Immature natural killer cell (primary cell): ENCODE measurements at regions not wholly inside any gene's neighbourhood (a gene's known extent, or its start where the extent isn't known, plus 50 kb on each side); places are given as distances from the start of the nearest gene placed in this dataset.
"Not testable (repeated sequence)": the region's sequence is repeated elsewhere in the genome, so short reads cannot be mapped to it uniquely, and the experiment has no call there.

Experiments used
- DNase-seq, 3 donors: peaks; one replicate each; pipeline ENCODE4 v3.0.0; 2022; ENCODE audit warnings: mixed read lengths in 1 of 3
- H3K27ac Mint-ChIP-seq, 6 donors: one replicate each; pipeline ENCODE4 v1.8.0; 2020; ENCODE audit warnings: mixed read lengths in 6 of 6, mild to moderate bottlenecking in 5 of 6, inconsistent platforms in 4 of 6, moderate library complexity in 3 of 6
- H3K27me3 Mint-ChIP-seq, 3 donors: one replicate each; pipeline ENCODE4 v1.8.0; 2020 to 2021; ENCODE audit warnings: low read depth in 3 of 3, mild to moderate bottlenecking in 3 of 3, mixed read lengths in 3 of 3, moderate library complexity in 3 of 3, inconsistent platforms in 1 of 3
- H3K36me3 Mint-ChIP-seq, 3 donors: one replicate each; pipeline ENCODE4 v1.8.0; 2020; ENCODE audit warnings: mixed read lengths in 3 of 3, inconsistent platforms in 2 of 3, mild to moderate bottlenecking in 2 of 3
- H3K4me1 Mint-ChIP-seq, 2 donors: one replicate each; pipeline ENCODE4 v1.8.0; 2020; ENCODE audit warnings: inconsistent platforms in 2 of 2, mild to moderate bottlenecking in 2 of 2, mixed read lengths in 2 of 2, moderate library complexity in 1 of 2
- H3K4me3 Mint-ChIP-seq, 5 donors: one replicate each; pipeline ENCODE4 v1.8.0; 2020; ENCODE audit warnings: mild to moderate bottlenecking in 5 of 5, mixed read lengths in 5 of 5, inconsistent platforms in 3 of 5, moderate library complexity in 3 of 5
- H3K9me3 Mint-ChIP-seq, 6 donors: one replicate each; pipeline ENCODE4 v1.8.0; 2020; ENCODE audit warnings: mild to moderate bottlenecking in 6 of 6, mixed read lengths in 6 of 6, inconsistent platforms in 4 of 6, moderate library complexity in 3 of 6

DNA sequence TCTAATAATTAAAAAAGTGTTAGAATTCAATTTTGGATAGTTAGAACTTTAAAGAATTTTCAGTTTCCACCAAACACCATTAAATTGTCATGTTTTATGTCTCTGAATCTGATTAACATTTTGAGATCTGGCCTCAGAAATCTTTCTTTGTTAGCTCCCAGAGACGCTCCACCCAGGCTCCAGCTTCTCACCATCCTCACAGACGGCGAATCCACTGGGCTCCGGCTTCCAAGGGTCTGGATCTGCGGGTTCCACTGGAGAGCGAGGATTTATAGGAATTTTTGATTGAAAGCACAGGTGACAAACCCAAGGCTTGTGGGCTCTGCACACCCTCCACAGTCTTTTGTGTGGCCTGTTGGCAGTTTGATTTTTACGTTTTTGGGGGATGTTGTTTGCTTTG is 160.6 kb downstream of the URI1 start:
- DNase-seq: no peak
- Mint-ChIP-seq H3K27ac (no peak overlapping the region), H3K36me3 (no peaks in the 10 kb centered on the region), H3K27me3 (peaks cover 2 to 6% (median 6%) of the 10 kb centered on the region in 3 donors), H3K4me1 (no peaks in the 10 kb centered on the region), H3K9me3 (no peaks in the 10 kb centered on the region), H3K4me3 (no peak overlapping the region)

DNA sequence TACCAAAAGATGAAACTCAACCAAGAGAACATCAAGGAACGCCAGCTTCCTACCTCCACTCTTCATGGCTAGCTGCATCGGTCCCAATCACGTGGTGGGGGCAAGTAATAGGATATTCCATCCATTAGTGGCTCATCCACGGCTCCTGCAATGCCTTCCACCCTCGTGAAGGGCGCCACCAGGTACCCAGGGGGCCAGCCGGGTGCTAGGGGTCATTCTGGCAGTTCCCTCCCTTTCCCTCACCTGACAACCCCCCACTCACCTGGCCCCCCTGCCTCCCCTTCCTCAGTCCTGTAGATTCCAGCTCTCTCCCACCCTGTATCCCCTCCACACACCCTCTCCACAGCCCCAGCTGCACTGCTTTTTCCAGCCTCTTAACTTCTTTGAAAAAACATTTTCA is 161.9 kb downstream of the URI1 start:
- Mint-ChIP-seq H3K4me3 (no peak overlapping the region), H3K36me3 (no peaks in the 10 kb centered on the region), H3K27ac (no peak overlapping the region), H3K4me1 (no peaks in the 10 kb centered on the region), H3K9me3 (no peaks in the 10 kb centered on the region), H3K27me3 (peaks cover 2 to 6% (median 3%) of the 10 kb centered on the region in 3 donors)
- DNase-seq: no peak

DNA sequence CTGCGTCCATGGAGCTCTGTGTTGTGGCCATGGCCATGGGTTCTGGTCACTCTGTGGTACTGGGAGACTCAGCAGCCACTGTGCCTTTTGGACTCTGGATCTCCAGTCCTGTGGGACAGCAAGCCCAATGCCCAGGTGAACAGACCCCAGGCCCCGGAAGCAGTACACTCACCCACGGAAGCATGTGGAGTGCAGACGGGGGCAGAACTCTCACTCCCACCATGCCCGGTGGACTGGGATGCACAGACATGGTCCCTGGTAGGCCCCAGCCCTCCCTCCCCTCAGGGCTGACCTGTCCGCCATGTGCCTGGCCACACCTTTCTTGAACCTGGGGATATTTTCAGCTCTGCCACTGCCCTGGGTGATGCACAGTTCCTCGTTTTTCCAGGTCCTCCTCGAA is 163.3 kb downstream of the URI1 start:
- DNase-seq: no peak
- Mint-ChIP-seq H3K4me1 (no peaks in the 10 kb centered on the region), H3K4me3 (no peak overlapping the region), H3K9me3 (no peaks in the 10 kb centered on the region), H3K27me3 (peaks cover 2 to 6% (median 3%) of the 10 kb centered on the region in 3 donors), H3K36me3 (no peaks in the 10 kb centered on the region), H3K27ac (no peak overlapping the region)

DNA sequence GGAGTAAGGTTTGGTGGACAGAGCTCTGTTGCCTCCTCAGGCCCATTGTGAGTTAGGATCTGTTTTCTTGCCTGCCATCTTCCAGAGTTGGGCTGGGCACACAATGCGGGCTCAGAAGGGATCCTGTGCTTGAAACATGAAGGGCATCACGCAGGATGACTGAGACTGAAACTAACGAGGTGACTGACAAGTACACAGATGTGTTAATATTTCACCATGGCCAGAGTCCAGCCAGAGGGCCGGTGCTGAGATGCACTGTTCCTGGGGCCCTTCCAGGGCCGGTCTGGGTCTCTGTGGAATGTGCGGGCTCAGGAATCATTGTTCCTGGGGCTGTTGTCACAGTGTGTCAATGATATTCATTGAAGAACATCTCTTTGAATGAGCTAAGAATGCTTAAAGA is 163.7 kb downstream of the URI1 start:
- no peak overlapping the region for H3K27ac Mint-ChIP-seq
- H3K27me3 Mint-ChIP-seq: peaks cover 2 to 10% (median 3%) of the 10 kb centered on the region in 3 donors
- H3K9me3 Mint-ChIP-seq: no peaks in the 10 kb centered on the region
- no peaks in the 10 kb centered on the region for H3K36me3 Mint-ChIP-seq
- H3K4me3 Mint-ChIP-seq: no peak overlapping the region
- DNase-seq: no peak
- no peaks in the 10 kb centered on the region for H3K4me1 Mint-ChIP-seq

DNA sequence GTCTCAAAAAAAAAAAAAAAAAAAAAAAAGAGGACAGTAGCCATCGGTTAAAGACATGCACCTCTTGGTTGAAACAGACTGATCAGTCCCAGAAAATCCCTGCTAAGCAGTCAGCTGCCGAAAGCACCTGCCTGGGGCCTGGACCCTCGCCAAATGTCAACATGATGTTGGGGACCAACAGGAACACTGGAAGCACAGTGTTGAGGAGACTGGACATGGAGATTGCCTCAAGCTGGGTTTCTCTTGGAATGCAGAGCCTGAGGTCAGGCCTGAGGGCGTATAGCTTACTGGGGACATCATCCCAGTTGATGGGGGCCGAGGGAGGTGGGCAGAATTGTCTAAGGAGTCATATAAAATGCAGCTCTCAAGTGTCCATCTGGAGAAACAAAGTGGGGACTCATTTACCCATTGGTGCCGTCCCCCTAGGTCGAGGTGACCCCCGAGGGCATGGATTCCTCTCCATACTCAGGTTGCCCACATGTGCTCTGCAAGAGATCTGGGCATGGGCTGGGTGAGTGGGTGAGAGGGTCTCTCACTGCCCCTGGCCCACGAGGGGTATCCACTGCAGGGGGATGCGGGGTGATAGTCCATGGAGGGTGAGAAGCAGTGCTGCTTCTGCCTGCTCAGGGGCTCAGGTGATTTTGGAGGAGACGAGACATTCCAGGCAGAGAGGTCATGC is 164.5 kb downstream of the URI1 start:
- no peak for DNase-seq
- peaks cover 0 to 10% (median 3%) of the 10 kb centered on the region in 3 donors for H3K27me3 Mint-ChIP-seq
- no peaks in the 10 kb centered on the region for H3K4me1 Mint-ChIP-seq
- H3K27ac Mint-ChIP-seq: no peak overlapping the region
- no peaks in the 10 kb centered on the region for H3K36me3 Mint-ChIP-seq
- no peak overlapping the region for H3K4me3 Mint-ChIP-seq
- H3K9me3 Mint-ChIP-seq: no peaks in the 10 kb centered on the region

DNA sequence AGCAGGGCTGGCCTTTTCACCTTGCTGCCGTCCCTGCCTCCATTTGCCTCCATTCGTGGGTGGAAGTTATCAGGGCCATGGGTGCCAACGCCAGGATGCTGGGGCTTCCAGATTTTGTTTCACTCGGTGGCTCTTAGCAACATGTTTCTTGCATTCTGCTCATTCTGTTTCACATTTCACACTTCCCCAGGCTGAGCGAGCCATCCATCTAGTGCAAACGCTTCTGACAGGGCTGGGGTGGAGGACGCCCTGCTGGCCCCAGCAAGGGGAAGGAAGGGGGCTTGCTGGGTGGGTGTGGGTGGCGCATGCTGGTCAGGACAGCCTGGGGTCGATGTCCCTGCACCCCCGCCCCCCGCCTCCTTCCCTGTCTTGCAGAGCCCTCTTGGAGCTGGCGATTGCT is 165.2 kb downstream of the URI1 start:
- Mint-ChIP-seq H3K4me1 (no peaks in the 10 kb centered on the region), H3K27me3 (peaks cover 0 to 10% (median 3%) of the 10 kb centered on the region in 3 donors), H3K9me3 (no peaks in the 10 kb centered on the region), H3K36me3 (no peaks in the 10 kb centered on the region), H3K27ac (peak overlapping the region in 1 of 6 donors; percentile 73), H3K4me3 (no peak overlapping the region)
- no peak for DNase-seq

DNA sequence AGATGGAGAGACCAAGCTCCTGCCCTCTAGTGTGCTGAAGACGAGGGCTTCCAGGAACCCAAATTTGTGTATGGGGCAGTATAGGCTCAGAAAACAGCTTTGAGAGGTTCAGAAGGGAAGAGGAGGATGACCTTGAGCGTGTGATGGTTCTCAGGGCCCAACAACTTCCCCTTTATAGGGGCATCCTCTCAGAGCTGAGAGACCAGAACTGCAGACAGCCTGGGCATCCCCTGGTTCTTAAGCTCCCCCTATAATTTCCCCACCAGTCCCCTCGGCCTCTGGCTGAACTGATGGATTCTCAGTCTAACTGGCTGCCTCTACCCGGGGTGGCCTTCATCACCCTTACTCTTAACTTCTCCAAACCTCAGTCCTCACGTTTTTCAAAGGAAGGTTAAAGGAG is 167.5 kb downstream of the URI1 start:
- Mint-ChIP-seq H3K4me3 (no peak overlapping the region), H3K4me1 (no peaks in the 10 kb centered on the region), H3K9me3 (no peaks in the 10 kb centered on the region), H3K27ac (no peak overlapping the region), H3K27me3 (peaks cover 0 to 15% (median 3%) of the 10 kb centered on the region in 3 donors), H3K36me3 (no peaks in the 10 kb centered on the region)
- no peak for DNase-seq

DNA sequence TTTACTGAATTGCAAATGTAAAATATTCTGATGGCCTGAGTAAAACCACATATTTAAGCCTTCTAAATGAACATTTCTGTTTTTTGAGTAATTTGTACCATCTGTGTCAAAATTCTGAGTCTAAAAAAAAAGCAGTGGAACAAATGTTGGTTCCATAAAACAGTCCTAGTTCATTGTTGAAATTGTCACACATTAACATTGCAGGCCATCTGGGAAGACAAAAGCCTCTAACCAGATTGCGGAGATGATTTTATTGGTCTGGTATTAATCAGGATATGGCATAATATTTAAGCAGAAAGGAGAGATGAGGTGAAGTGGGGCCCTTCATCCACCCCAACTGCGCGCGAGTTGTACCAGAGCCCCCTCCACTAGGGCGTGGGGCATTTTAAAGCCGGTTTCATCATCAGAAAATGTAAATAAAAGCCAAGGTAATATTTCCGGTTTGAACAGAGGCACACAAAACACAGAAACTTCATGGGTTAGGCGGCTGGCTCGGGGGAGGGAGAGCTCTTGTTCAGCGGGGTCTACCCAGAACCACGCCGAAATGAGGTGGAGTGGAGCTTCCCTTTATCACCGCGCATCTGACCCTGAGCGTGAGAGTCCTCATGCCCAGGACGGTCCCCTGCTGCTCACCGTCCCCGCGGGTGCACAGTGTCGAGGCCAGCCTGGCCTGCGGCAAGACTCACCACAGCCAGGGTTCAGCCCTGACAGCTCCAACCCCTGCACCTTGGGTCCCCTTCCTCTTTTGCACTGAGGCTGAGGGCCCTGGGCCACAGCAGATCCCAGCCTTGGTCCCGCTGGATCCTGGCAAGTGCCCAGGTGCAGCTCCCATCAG is 169.2 kb downstream of the URI1 start:
- DNase-seq: no peak
- Mint-ChIP-seq H3K27ac (no peak overlapping the region), H3K4me3 (no peak overlapping the region)

DNA sequence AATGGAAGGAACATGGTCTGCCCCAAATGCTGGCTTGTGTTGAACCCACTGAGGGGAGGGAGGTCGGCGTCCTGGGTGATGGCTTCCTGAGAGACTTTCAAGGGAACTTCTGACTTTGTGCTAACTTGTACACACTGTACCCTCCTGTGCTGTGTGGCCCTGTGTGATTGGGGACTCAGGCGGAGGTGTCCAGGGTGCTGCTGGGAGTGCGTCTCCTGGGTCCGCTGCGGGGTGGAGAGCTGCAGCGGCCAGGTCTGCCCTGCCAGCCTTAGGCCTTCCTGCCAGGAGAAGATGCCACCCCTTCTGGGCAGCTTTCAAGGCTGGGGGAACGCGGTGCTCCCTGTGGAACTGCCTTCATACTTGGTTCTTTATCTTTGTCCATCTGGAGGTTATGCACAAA is 170.1 kb downstream of the URI1 start:
- no peaks in the 10 kb centered on the region for H3K9me3 Mint-ChIP-seq
- H3K4me1 Mint-ChIP-seq: no peaks in the 10 kb centered on the region
- DNase-seq: no peak
- H3K27ac Mint-ChIP-seq: no peak overlapping the region
- no peaks in the 10 kb centered on the region for H3K36me3 Mint-ChIP-seq
- H3K4me3 Mint-ChIP-seq: no peak overlapping the region
- H3K27me3 Mint-ChIP-seq: peaks cover 0 to 13% (median 3%) of the 10 kb centered on the region in 3 donors

More for the DNA sequence above, 169.2 kb downstream of the URI1 start:
- Mint-ChIP-seq H3K9me3 (no peaks in the 10 kb centered on the region), H3K27me3 (peaks cover 0 to 15% (median 3%) of the 10 kb centered on the region in 3 donors), H3K36me3 (no peaks in the 10 kb centered on the region), H3K4me1 (no peaks in the 10 kb centered on the region)

DNA sequence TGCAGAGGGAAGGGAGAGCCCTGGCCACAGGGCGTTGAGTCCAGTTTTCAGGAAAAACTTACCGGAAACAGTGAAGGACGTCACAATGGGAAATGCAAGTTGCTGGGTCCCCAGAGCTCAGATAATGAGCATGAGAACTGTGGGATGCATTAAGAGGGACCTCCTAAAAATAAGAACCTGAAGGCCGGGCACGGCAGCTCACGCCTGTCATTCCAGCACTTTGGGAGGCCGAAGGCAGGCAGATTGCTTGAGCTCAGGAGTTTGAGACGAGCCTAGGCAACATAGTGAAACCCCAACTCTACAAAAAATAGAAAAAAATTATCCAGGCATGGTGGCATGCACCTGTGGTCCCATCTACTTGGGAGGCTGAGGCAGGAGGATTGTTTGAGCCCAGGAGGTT is 170.6 kb downstream of the URI1 start:
- H3K4me3 Mint-ChIP-seq: no peak overlapping the region
- no peak for DNase-seq
- no peaks in the 10 kb centered on the region for H3K36me3 Mint-ChIP-seq
- no peak overlapping the region for H3K27ac Mint-ChIP-seq
- no peaks in the 10 kb centered on the region for H3K9me3 Mint-ChIP-seq
- peaks cover 0 to 11% (median under 1%) of the 10 kb centered on the region in 3 donors for H3K27me3 Mint-ChIP-seq
- H3K4me1 Mint-ChIP-seq: no peaks in the 10 kb centered on the region

DNA sequence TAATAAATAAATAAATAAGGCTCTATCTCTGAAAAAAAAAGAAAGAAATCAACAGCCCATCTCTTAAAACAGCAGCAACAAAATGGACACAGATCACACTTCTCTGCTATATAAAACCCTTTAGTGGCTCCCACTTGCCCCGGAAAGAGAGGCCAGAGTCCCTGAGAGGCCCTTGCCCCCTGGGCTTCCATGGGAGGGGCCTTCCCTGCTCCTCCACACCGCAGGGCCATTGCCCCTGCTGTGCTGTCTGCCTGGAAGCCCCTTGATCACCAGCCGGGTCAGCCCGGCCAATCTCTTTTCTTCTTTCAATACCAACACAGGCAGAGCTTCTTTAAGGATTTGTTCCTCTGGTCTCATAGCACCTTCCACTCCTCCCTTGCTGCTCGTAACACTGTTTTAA is 171.1 kb downstream of the URI1 start:
- H3K27me3 Mint-ChIP-seq: peaks cover 0 to 11% (median 0%) of the 10 kb centered on the region in 3 donors
- H3K27ac Mint-ChIP-seq: no peak overlapping the region
- H3K4me1 Mint-ChIP-seq: no peaks in the 10 kb centered on the region
- H3K36me3 Mint-ChIP-seq: no peaks in the 10 kb centered on the region
- no peaks in the 10 kb centered on the region for H3K9me3 Mint-ChIP-seq
- H3K4me3 Mint-ChIP-seq: no peak overlapping the region
- no peak for DNase-seq

DNA sequence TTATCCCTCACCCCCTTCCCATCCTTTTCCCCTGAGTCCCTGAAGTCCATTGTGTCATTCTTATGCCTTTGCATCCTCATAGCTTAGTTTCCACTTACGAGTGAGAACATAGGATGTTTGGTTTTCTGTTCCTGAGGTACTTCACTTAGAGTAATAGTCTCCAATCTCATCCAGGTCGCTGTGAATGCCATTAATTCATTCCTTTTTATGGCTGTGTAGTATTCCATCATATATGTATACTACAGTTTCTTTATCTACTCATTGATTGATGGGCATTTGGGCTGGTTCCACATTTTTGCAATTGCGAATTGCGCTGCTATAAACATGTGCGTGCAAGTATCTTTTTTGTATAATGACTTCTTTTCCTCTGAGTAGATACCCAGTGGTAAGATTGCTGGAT is 172.1 kb downstream of the URI1 start:
- H3K4me3 Mint-ChIP-seq, DNase-seq, H3K9me3 Mint-ChIP-seq, H3K4me1 Mint-ChIP-seq, H3K36me3 Mint-ChIP-seq, H3K27ac Mint-ChIP-seq: not testable (repeated sequence)
- H3K27me3 Mint-ChIP-seq: peaks cover 0 to 11% (median 2%) of the 10 kb centered on the region in 3 donors

DNA sequence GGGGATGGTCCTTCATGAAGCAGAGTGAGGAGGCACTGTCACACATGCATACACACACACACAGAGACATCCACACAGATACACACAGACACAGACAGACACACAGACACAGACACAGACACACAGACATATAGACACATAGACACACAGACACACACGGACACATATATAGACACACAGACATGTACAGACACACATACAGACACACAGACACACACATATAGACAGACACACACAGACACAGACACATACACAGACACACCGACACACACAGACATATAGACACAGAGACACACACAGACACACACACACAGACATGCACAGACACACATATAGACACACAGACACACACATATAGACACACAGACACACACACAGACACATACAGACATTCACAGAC is 173.9 kb downstream of the URI1 start:
- H3K4me1 Mint-ChIP-seq: no peaks in the 10 kb centered on the region
- no peaks in the 10 kb centered on the region for H3K9me3 Mint-ChIP-seq
- DNase-seq: no peak
- H3K36me3 Mint-ChIP-seq: no peaks in the 10 kb centered on the region
- no peak overlapping the region for H3K4me3 Mint-ChIP-seq
- H3K27me3 Mint-ChIP-seq: peaks cover 0 to 10% (median 4%) of the 10 kb centered on the region in 3 donors
- no peak overlapping the region for H3K27ac Mint-ChIP-seq

DNA sequence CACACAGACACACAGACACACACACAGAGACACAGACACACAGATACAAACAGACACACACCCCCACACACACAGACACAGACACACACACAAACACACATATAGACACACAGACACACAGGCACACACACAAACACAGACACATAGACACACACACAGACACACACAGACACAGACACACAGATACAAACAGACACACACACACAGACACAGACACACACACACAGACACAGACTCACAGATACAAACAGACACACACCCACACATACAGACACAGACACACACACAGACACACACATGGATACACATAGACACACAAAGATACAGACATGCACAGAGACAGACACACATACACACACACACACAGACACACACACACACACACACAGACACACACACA is 174.5 kb downstream of the URI1 start:
- no peaks in the 10 kb centered on the region for H3K4me1 Mint-ChIP-seq
- H3K4me3 Mint-ChIP-seq: no peak overlapping the region
- no peak overlapping the region for H3K27ac Mint-ChIP-seq
- DNase-seq: no peak
- no peaks in the 10 kb centered on the region for H3K36me3 Mint-ChIP-seq
- no peaks in the 10 kb centered on the region for H3K9me3 Mint-ChIP-seq
- peaks cover 0 to 15% (median 4%) of the 10 kb centered on the region in 3 donors for H3K27me3 Mint-ChIP-seq
